Ovary (tissue), 7 donors: ENCODE measurements at regions not wholly inside any gene's neighbourhood (a gene's known extent, or its start where the extent isn't known, plus 50 kb on each side); places are given as distances from the start of the nearest gene placed in this dataset.
"Not testable (repeated sequence)": the region's sequence is repeated elsewhere in the genome, so short reads cannot be mapped to it uniquely, and the experiment has no call there.

Source experiments
- DNase-seq, 5 donors: peaks; one replicate each; pipeline ENCODE4 v3.0.0-alpha.2; 2019 to 2020
- H3K27ac ChIP-seq, 2 donors: fragments of 200-600 bp; one replicate each; pipeline versions ENCODE4 v1.5.1 to v1.8.0; 2019 to 2022
- H3K27me3 ChIP-seq: fragments of 200-600 bp; one replicate; pipeline ENCODE4 v1.8.0; 2022
- H3K36me3 ChIP-seq: fragments of 200-600 bp; sonication (generic); one replicate; pipeline ENCODE4 v1.5.1; 2019
- H3K4me1 ChIP-seq: one replicate; pipeline ENCODE4 v1.8.1; 2013; ENCODE audit warnings: mild to moderate bottlenecking, moderate library complexity; ENCODE audit not compliant: insufficient read depth
- H3K4me3 ChIP-seq: fragments of 200-600 bp; sonication (generic); one replicate; pipeline ENCODE4 v1.5.1; 2017
- H3K9me3 ChIP-seq, 2 donors: fragments of 200-600 bp in 1 of 2; sonication (generic) in 1 of 2; one replicate each; pipeline versions ENCODE4 v1.5.1 to v1.8.1; 2013 to 2019; ENCODE audit warnings: mild to moderate bottlenecking in 1 of 2, moderate library complexity in 1 of 2
- CTCF ChIP-seq, 3 donors: fragments of 450-650 bp in 2 of 3; fragments of 200-600 bp in 1 of 3; IDR thresholded peaks; one replicate each; pipeline versions ENCODE4 v1.5.1 to v1.8.0; 2016 to 2022; ENCODE audit warnings: antibody characterized with exemption in 3 of 3, mild to moderate bottlenecking in 1 of 3
- EP300 ChIP-seq: sonication (generic); formaldehyde crosslinking; IDR thresholded peaks from one replicate; pipeline ENCODE4 v1.6.1; 2017; ENCODE audit warnings: antibody characterized with exemption
- POLR2A ChIP-seq: fragments of 450-650 bp; IDR thresholded peaks from one replicate; pipeline ENCODE4 v1.6.1; 2017; ENCODE audit warnings: antibody characterized with exemption, mild to moderate bottlenecking, moderate library complexity
- WGBS, 3 donors: extraction: QIAGEN DNeasy Blood & Tissue Kit in 1 of 3; methylation state at CpG; one replicate each; pipeline versions ENCODE4 v1.1.5 to v1.1.7; 2013 to 2017; 5-methylcytosine and 5-hydroxymethylcytosine counted together
- intact Hi-C, 4 donors: fragments of 100-400 bp; cut with DNase I; formaldehyde crosslinking; loops; one replicate each; pipeline versions ENCODE4 v1.11.0 to v1.15.1; 2022 to 2023
- donor health status: DM: no; HTN: no; CAD: no; lungs with moderate emphysema.
- donor health status: DM: no; HTN: no; CAD: no.
- donor health status: Bipolar disorder and iron deficiency.
- donor health status: DM: no; HTN: no; CAD: no.
- donor health status: DM: yes; HTN: yes; CAD: no.

DNA sequence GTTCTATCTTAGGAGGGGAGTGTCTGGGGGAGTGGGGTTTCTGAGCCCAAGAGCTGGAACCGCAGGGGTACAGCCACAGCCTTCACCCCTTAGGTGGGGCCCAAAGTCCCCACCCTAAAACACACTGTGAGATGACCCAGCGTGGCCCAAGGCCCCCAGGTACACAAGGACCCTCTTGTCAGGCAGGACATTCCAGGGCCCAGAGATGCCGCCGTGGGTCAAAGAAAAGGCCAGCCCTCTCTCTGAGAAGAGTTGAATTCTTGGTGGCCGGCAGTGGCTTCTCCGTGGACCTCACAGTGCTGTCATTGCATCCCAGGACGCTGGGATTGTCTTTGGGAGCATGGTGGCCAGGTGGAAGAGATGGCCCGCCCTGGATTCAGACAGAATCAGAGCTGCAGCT lies 176.3 kb upstream of the C1orf174 start:
- Histone ChIP-seq H3K9me3 (no peaks in the 10 kb centered on the region), H3K27ac (no peak overlapping the region), H3K4me1 (no peaks in the 10 kb centered on the region), H3K4me3 (no peak overlapping the region), H3K36me3 (no peaks in the 10 kb centered on the region), H3K27me3 (no peaks in the 10 kb centered on the region)
- intact Hi-C loops: no loop called here
- WGBS, 3 donors: 68 to 69% (median 68%) methylated on average over 7 to 8 of the region's 8 CpGs
- TF ChIP-seq POLR2A (no peak), EP300 (no peak), CTCF (IDR thresholded peaks at IDR 0.05) (no peak)
- DNase-seq: no peak

- 74 to 82% (median 74%) methylated on average over 12 to 23 of the region's 24 CpGs for WGBS, 3 donors
- H3K9me3 ChIP-seq, H3K27ac ChIP-seq, H3K27me3 ChIP-seq, H3K4me3 ChIP-seq, DNase-seq, H3K4me1 ChIP-seq, intact Hi-C loops, H3K36me3 ChIP-seq: not testable (repeated sequence)
Measured at GRCh38 chr1:4078091-4078962, 178.3 kb upstream of the C1orf174 start.

DNA sequence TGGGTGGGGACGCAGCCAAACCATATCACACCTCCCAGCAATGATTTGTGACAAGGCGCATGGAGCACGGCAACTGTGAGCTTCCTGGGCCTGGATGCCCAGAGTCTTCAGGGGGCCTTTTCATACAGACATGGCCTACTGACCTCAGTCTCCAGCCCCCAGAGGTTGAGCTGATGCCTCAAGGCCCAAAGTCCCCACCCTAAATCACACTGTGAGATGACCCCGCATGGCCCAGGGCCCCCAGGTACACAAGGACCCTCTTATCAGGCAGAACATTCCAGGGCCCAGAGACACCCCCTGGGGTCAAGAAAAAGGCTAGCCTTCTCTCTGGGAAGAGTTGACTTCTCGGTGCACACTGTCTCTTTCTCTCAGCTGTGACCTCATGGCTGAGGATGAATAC lies 179.7 kb upstream of the C1orf174 start:
- H3K36me3 ChIP-seq: no peaks in the 10 kb centered on the region
- no peaks in the 10 kb centered on the region for H3K4me1 ChIP-seq
- no peak for DNase-seq
- intact Hi-C loops: no loop called here
- 72 to 79% (median 75%) methylated on average over 5 of the region's 5 CpGs for WGBS, 3 donors
- no peaks in the 10 kb centered on the region for H3K27me3 ChIP-seq
- TF ChIP-seq EP300: no peak
- TF ChIP-seq CTCF (IDR thresholded peaks at IDR 0.05): no peak
- no peak for TF ChIP-seq POLR2A
- H3K9me3 ChIP-seq: no peaks in the 10 kb centered on the region
- H3K27ac ChIP-seq: no peak overlapping the region
- no peak overlapping the region for H3K4me3 ChIP-seq

DNA sequence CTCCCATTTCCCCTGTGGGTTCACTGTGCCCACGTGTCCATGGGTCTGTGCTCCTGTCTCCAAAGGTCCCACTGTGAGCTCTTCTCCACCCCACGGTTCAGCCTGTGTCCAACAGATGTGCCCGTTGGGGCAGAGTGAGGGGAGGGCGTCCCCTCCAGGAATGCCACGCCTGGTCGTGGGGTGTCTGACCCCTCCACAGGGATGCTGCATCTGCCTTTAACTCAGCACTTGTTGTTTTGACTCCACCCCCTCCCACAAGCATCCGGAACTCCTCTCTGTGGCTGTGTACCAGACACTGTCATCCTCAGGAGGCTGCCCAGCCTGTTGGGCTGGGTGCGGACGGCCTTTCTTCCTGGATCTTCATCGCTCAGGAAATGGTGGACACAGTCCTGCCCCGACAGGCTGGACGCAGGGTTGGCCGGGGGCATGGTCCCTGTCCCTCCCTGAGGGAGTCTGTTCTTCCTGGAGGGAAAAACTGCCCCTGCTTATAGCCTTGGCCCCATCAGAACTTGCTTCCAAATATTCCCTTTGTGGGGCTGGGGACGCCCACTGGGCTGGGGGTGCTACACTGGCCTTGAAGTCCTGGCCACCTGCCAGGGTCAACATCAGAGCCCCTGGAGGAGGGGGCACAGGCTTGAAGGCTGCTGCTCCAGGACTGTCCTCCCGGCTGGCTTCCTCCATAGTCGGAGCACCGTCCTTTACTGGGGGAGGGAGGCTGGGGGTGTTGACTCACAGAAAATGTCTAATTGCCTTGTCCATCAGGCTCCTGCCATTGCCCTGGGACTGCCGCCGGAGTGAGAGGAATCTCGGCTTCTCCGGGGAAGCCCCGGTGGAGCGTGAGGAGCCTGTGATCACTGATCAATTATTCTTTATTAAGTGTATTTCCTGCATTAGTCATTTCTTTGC lies 182.0 kb upstream of the C1orf174 start:
- Histone ChIP-seq H3K9me3 (no peaks in the 10 kb centered on the region), H3K27me3 (no peaks in the 10 kb centered on the region), H3K27ac (no peak overlapping the region), H3K36me3 (no peaks in the 10 kb centered on the region), H3K4me1 (no peaks in the 10 kb centered on the region), H3K4me3 (no peak overlapping the region)
- TF ChIP-seq CTCF (IDR thresholded peaks at IDR 0.05) (no peak), EP300 (no peak), POLR2A (no peak)
- 13 to 24% (median 15%) methylated on average over 23 of the region's 23 CpGs for WGBS, 3 donors
- intact Hi-C loops: no loop called here
- no peak for DNase-seq
